ENCODE measurements at regions not wholly inside any gene's neighbourhood (a gene's known extent, or its start where the extent isn't known, plus 50 kb on each side); places are given as distances from the start of the nearest gene placed in this dataset.

- no peak for ATAC-seq
- H3K27ac ChIP-seq (ENCODE audit: low read depth, low read length): no peak overlapping the region
- Mint-ChIP-seq H3K4me1 (peaks cover 17 to 40% (median 30%) of the 10 kb centered on the region in 7 donors), H3K9me3 (peaks cover 1 to 10% (median 5%) of the 10 kb centered on the region in 11 donors), H3K4me3 (no peak overlapping the region), H3K36me3 (peaks cover 0 to 6% (median 6%) of the 10 kb centered on the region in 5 donors), H3K27ac (peak overlapping the region in 5 of 9 donors; percentile 31 to 79 (median 77)), H3K27me3 (peaks cover 0 to 3% (median 0%) of the 10 kb centered on the region in 5 donors)
- intact Hi-C loops (cut with micrococcal nuclease): no loop called here
- peak in 2 of 9 donors; percentile 3 to 16 for DNase-seq
- ChIA-PET POLR2A (no interaction called here), CTCF (no interaction called here)
- H3K27me3 ChIP-seq (ENCODE audit: control insufficient read depth in 2 of 2, insufficient read depth in 2 of 2, low read length in 2 of 2): no peaks in the 10 kb centered on the region
- H3K9me3 ChIP-seq (ENCODE audit: control insufficient read depth in 2 of 3, low read length in 3 of 3): peaks cover 0 to under 1% (median 0%) of the 10 kb centered on the region in 3 experiments
- peaks cover 26 to 27% of the 10 kb centered on the region in 2 donors for H3K4me1 ChIP-seq (ENCODE audit: control insufficient read depth in 2 of 2, insufficient read depth in 2 of 2, low read length in 2 of 2)
- no peak overlapping the region for H3K4me3 ChIP-seq (ENCODE audit: low read length)
- H3K36me3 ChIP-seq (ENCODE audit: control insufficient read depth in 2 of 3, insufficient read depth in 3 of 3, low read length in 3 of 3): no peaks in the 10 kb centered on the region
These were observed 193.3 kb upstream of the C14orf180 start for GRCh38 chr14:104386151-104386841.

GRCh38 chr14:104387022-104388010, 192.2 kb upstream of the C14orf180 start:
- DNase-seq (peak in 2 of 9 donors; percentile 3 to 20), ATAC-seq (no peak)
- peaks cover 23 to 50% (median 41%) of the 10 kb centered on the region in 7 donors for H3K4me1 Mint-ChIP-seq
- H3K36me3 ChIP-seq (ENCODE audit: control insufficient read depth in 2 of 3, insufficient read depth in 3 of 3, low read length in 3 of 3): no peaks in the 10 kb centered on the region
- no peak overlapping the region for H3K4me3 Mint-ChIP-seq
- H3K36me3 Mint-ChIP-seq: no peaks in the 10 kb centered on the region
- peak overlapping the region in 8 of 9 donors; percentile 38 to 97 (median 86) for H3K27ac Mint-ChIP-seq
- no peak overlapping the region for H3K27ac ChIP-seq (ENCODE audit: low read depth, low read length)
- ChIA-PET POLR2A (no interaction called here), CTCF (interaction anchor here (0.5 kb wide), 1 partner anchor 658 kb away, joined by 5 read pairs; no protein-coding TSS in a partner anchor)
- peaks cover 36 to 37% of the 10 kb centered on the region in 2 donors for H3K4me1 ChIP-seq (ENCODE audit: control insufficient read depth in 2 of 2, insufficient read depth in 2 of 2, low read length in 2 of 2)
- H3K27me3 Mint-ChIP-seq: no peaks in the 10 kb centered on the region
- no peak overlapping the region for H3K4me3 ChIP-seq (ENCODE audit: low read length)
- no peaks in the 10 kb centered on the region for H3K27me3 ChIP-seq (ENCODE audit: control insufficient read depth in 2 of 2, insufficient read depth in 2 of 2, low read length in 2 of 2)
- H3K9me3 ChIP-seq (ENCODE audit: control insufficient read depth in 2 of 3, low read length in 3 of 3): no peaks in the 10 kb centered on the region
- H3K9me3 Mint-ChIP-seq: no peaks in the 10 kb centered on the region
- intact Hi-C loops (cut with micrococcal nuclease): no loop called here

- peak overlapping the region in 1 of 10 donors; percentile 21 for H3K4me3 Mint-ChIP-seq
- no peaks in the 10 kb centered on the region for H3K36me3 Mint-ChIP-seq
- H3K9me3 ChIP-seq (ENCODE audit: control insufficient read depth in 2 of 3, low read length in 3 of 3): no peaks in the 10 kb centered on the region
- H3K27ac Mint-ChIP-seq: peak overlapping the region in 8 of 9 donors; percentile 38 to 97 (median 86)
- no peaks in the 10 kb centered on the region for H3K27me3 ChIP-seq (ENCODE audit: control insufficient read depth in 2 of 2, insufficient read depth in 2 of 2, low read length in 2 of 2)
- peaks cover 44 to 45% of the 10 kb centered on the region in 2 donors for H3K4me1 ChIP-seq (ENCODE audit: control insufficient read depth in 2 of 2, insufficient read depth in 2 of 2, low read length in 2 of 2)
- peak in 2 of 9 donors; percentile 3 to 12 for DNase-seq
- H3K36me3 ChIP-seq (ENCODE audit: control insufficient read depth in 2 of 3, insufficient read depth in 3 of 3, low read length in 3 of 3): no peaks in the 10 kb centered on the region
- ATAC-seq: no peak
- POLR2A ChIA-PET: no interaction called here
- no peaks in the 10 kb centered on the region for H3K9me3 Mint-ChIP-seq
- intact Hi-C loops (cut with micrococcal nuclease): no loop called here
- H3K4me3 ChIP-seq (ENCODE audit: low read length): no peak overlapping the region
- no peak overlapping the region for H3K27ac ChIP-seq (ENCODE audit: low read depth, low read length)
- no peaks in the 10 kb centered on the region for H3K27me3 Mint-ChIP-seq
- peaks cover 23 to 58% (median 47%) of the 10 kb centered on the region in 7 donors for H3K4me1 Mint-ChIP-seq
- CTCF ChIA-PET: interaction anchor here (0.5 kb wide), 1 partner anchor 657 kb away, joined by 5 read pairs; no protein-coding TSS in a partner anchor
These were observed 191.5 kb upstream of the C14orf180 start for GRCh38 chr14:104388011-104388521.

- H3K9me3 Mint-ChIP-seq: no peaks in the 10 kb centered on the region
- intact Hi-C loops (cut with micrococcal nuclease): no loop called here
- no peaks in the 10 kb centered on the region for H3K36me3 Mint-ChIP-seq
- no peak overlapping the region for H3K4me3 ChIP-seq (ENCODE audit: low read length)
- DNase-seq: peak in 2 of 9 donors; percentile 4 to 9
- CTCF ChIA-PET: no interaction called here
- peaks cover 26 to 63% (median 51%) of the 10 kb centered on the region in 7 donors for H3K4me1 Mint-ChIP-seq
- peak overlapping the region in 8 of 9 donors; percentile 88 to 97 (median 92) for H3K27ac Mint-ChIP-seq
- peak overlapping the region in 5 of 10 donors; percentile 29 to 79 (median 41) for H3K4me3 Mint-ChIP-seq
- POLR2A ChIA-PET: interaction anchor here (1.0 kb wide), 1 partner anchor 10 kb away, joined by 3 read pairs; no protein-coding TSS in a partner anchor
- peaks cover 51% of the 10 kb centered on the region in 2 donors for H3K4me1 ChIP-seq (ENCODE audit: control insufficient read depth in 2 of 2, insufficient read depth in 2 of 2, low read length in 2 of 2)
- H3K36me3 ChIP-seq (ENCODE audit: control insufficient read depth in 2 of 3, insufficient read depth in 3 of 3, low read length in 3 of 3): no peaks in the 10 kb centered on the region
- H3K27me3 Mint-ChIP-seq: no peaks in the 10 kb centered on the region
- peak overlapping the region; percentile 82 for H3K27ac ChIP-seq (ENCODE audit: low read depth, low read length)
- no peaks in the 10 kb centered on the region for H3K9me3 ChIP-seq (ENCODE audit: control insufficient read depth in 2 of 3, low read length in 3 of 3)
- ATAC-seq: no peak
- H3K27me3 ChIP-seq (ENCODE audit: control insufficient read depth in 2 of 2, insufficient read depth in 2 of 2, low read length in 2 of 2): no peaks in the 10 kb centered on the region
These were observed 190.8 kb upstream of the C14orf180 start for GRCh38 chr14:104388541-104389325.

GRCh38 chr14:104389326-104390220, 190.0 kb upstream of the C14orf180 start:
- peaks cover 55 to 59% of the 10 kb centered on the region in 2 donors for H3K4me1 ChIP-seq (ENCODE audit: control insufficient read depth in 2 of 2, insufficient read depth in 2 of 2, low read length in 2 of 2)
- POLR2A ChIA-PET: interaction anchor here (1.0 kb wide), 1 partner anchor 9 kb away, joined by 3 read pairs; no protein-coding TSS in a partner anchor
- Mint-ChIP-seq H3K27ac (peak overlapping the region; percentile 73 to 98 (median 95)), H3K4me3 (peak overlapping the region; percentile 48 to 81 (median 64)), H3K27me3 (no peaks in the 10 kb centered on the region), H3K36me3 (no peaks in the 10 kb centered on the region), H3K4me1 (peaks cover 30 to 71% (median 54%) of the 10 kb centered on the region in 7 donors), H3K9me3 (peaks cover 0 to 2% (median 0%) of the 10 kb centered on the region in 11 donors)
- H3K27ac ChIP-seq (ENCODE audit: low read depth, low read length): peak overlapping the region; percentile 82
- no peaks in the 10 kb centered on the region for H3K27me3 ChIP-seq (ENCODE audit: control insufficient read depth in 2 of 2, insufficient read depth in 2 of 2, low read length in 2 of 2)
- H3K36me3 ChIP-seq (ENCODE audit: control insufficient read depth in 2 of 3, insufficient read depth in 3 of 3, low read length in 3 of 3): no peaks in the 10 kb centered on the region
- intact Hi-C loops (cut with micrococcal nuclease): no loop called here
- ATAC-seq (peak; percentile 71), DNase-seq (peak in 8 of 9 donors; percentile 20 to 85 (median 80))
- no peaks in the 10 kb centered on the region for H3K9me3 ChIP-seq (ENCODE audit: control insufficient read depth in 2 of 3, low read length in 3 of 3)
- CTCF ChIA-PET: interaction anchor here (1.9 kb wide), 1 partner anchor 10 kb away, joined by 4 read pairs; no protein-coding TSS in a partner anchor
- H3K4me3 ChIP-seq (ENCODE audit: low read length): peak overlapping the region; percentile 18

Data from naive thymus-derived CD4-positive, alpha-beta T cell (primary cell).